Mesothelial cell of epicardium (in vitro differentiated cells): ENCODE measurements at regions not wholly inside any gene's neighbourhood (a gene's known extent, or its start where the extent isn't known, plus 50 kb on each side); places are given as distances from the start of the nearest gene placed in this dataset.

ENCODE experiments used
- DNase-seq, 2 experiments: peaks; one replicate each; pipeline ENCODE4 v3.0.0; 2021; ENCODE audit warnings: low spot score in 2 of 2; ENCODE audit not compliant: unreplicated experiment in 2 of 2
- H3K27ac Mint-ChIP-seq: 2 replicates; pipeline ENCODE4 v1.8.0; 2021; ENCODE audit warnings: mixed read lengths
- H3K27me3 Mint-ChIP-seq: 2 replicates; pipeline ENCODE4 v1.8.0; 2021; ENCODE audit warnings: low read depth, mixed read lengths
- H3K36me3 Mint-ChIP-seq: 2 replicates; pipeline ENCODE4 v1.8.0; 2021; ENCODE audit warnings: mixed read lengths
- H3K4me1 Mint-ChIP-seq: 2 replicates; pipeline ENCODE4 v1.8.0; 2021; ENCODE audit warnings: mixed read lengths
- H3K4me3 Mint-ChIP-seq: 2 replicates; pipeline ENCODE4 v1.8.0; 2021; ENCODE audit warnings: mild to moderate bottlenecking, moderate library complexity, mixed read lengths
- H3K9me3 Mint-ChIP-seq: 2 replicates; pipeline ENCODE4 v1.8.0; 2021; ENCODE audit warnings: mixed read lengths
- CTCF ChIP-seq: fragments of 200-600 bp; sonication (generic); IDR thresholded peaks from one replicate; pipeline ENCODE4 v1.5.0; 2021; ENCODE audit warnings: antibody characterized with exemption; ENCODE audit not compliant: unreplicated experiment

GRCh38 chr6:73955800-73956199 is 259.8 kb downstream of the CD109 start:
- H3K27me3 Mint-ChIP-seq, result no peaks in the 10 kb centered on the region
- no peaks in the 10 kb centered on the region for H3K9me3 Mint-ChIP-seq
- DNase-seq, result no peak
- H3K4me1 Mint-ChIP-seq, result no peaks in the 10 kb centered on the region
- no peak overlapping the region for H3K4me3 Mint-ChIP-seq
- no peaks in the 10 kb centered on the region for H3K36me3 Mint-ChIP-seq
- H3K27ac Mint-ChIP-seq, result no peak overlapping the region
- no peak for TF ChIP-seq CTCF

- no peaks in the 10 kb centered on the region for H3K27me3 Mint-ChIP-seq
- H3K36me3 Mint-ChIP-seq, result no peaks in the 10 kb centered on the region
- no peak for DNase-seq
- no peak for TF ChIP-seq CTCF
- H3K27ac Mint-ChIP-seq, result no peak overlapping the region
- no peaks in the 10 kb centered on the region for H3K4me1 Mint-ChIP-seq
- no peaks in the 10 kb centered on the region for H3K9me3 Mint-ChIP-seq
- H3K4me3 Mint-ChIP-seq, result no peak overlapping the region
These were observed 258.9 kb downstream of the CD109 start for GRCh38 chr6:73954881-73955280.

GRCh38 chr6:73951183-73951582 is 255.2 kb downstream of the CD109 start:
- H3K4me1 Mint-ChIP-seq, result no peaks in the 10 kb centered on the region
- H3K36me3 Mint-ChIP-seq, result no peaks in the 10 kb centered on the region
- H3K9me3 Mint-ChIP-seq, result peaks cover 17% of the 10 kb centered on the region
- no peak for TF ChIP-seq CTCF
- H3K4me3 Mint-ChIP-seq, result no peak overlapping the region
- H3K27me3 Mint-ChIP-seq, result no peaks in the 10 kb centered on the region
- H3K27ac Mint-ChIP-seq, result no peak overlapping the region
- no peak for DNase-seq

- TF ChIP-seq CTCF, result no peak
- Mint-ChIP-seq H3K4me1 (no peaks in the 10 kb centered on the region), H3K36me3 (no peaks in the 10 kb centered on the region), H3K9me3 (peaks cover 19% of the 10 kb centered on the region), H3K27me3 (no peaks in the 10 kb centered on the region), H3K27ac (no peak overlapping the region), H3K4me3 (no peak overlapping the region)
- DNase-seq, result no peak
These were observed 248.1 kb downstream of the CD109 start for GRCh38 chr6:73943930-73944652.

DNA sequence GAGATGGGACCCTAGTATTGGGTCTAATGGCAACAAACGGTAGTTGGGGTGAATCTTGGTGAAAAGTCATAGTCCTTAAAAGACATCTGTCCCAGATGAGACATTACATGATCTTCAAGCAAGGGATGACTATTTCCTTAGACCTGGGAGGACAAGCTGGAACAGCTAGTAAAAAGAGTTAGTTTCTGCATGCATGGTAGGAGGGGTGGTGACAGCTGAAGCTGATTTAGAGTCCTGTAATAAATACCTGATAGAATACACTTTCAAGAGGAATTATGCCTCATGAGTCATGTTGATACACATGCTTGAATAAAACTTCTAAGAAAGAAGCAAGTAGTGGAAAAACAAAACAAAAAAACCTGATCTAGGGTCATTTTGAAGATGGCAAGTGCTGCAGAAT is 247.4 kb downstream of the CD109 start:
- Mint-ChIP-seq H3K9me3 (peaks cover 25% of the 10 kb centered on the region), H3K27me3 (no peaks in the 10 kb centered on the region), H3K4me3 (no peak overlapping the region), H3K36me3 (no peaks in the 10 kb centered on the region), H3K4me1 (no peaks in the 10 kb centered on the region), H3K27ac (no peak overlapping the region)
- no peak for TF ChIP-seq CTCF
- DNase-seq, result no peak
